ENCODE measurements at regions not wholly inside any gene's neighbourhood (a gene's known extent, or its start where the extent isn't known, plus 50 kb on each side); places are given as distances from the start of the nearest gene placed in this dataset.

DNA sequence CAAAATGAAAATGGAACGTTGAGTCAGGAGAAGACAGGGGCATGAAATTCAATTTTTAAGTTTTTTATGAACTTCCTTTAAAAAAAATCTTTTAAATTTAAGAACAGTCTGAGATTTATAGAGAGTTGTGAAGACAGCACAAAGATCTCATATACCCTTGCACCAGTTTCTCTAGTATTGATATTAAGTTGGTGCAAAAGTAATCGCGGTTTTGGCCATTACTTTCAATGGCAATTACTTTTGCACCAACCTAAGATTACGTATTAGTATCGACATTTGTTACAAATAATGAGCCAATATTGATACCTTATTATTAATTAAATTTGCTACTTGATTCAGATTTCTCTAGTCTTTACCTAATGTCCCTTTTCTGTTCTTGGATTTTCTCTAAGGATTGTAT, 684.4 kb upstream of the CDH8 start:
- DNase-seq, result no peak
- Histone ChIP-seq H3K36me3 (no peaks in the 10 kb centered on the region), H3K9me3 (no peaks in the 10 kb centered on the region), H3K27me3 (no peaks in the 10 kb centered on the region), H3K4me1 (no peaks in the 10 kb centered on the region), H3K4me3 (no peak overlapping the region), H3K27ac (no peak overlapping the region)
- no peak for TF ChIP-seq POLR2A (IDR thresholded peaks at IDR 0.05)
- TF ChIP-seq, protein P1, sequence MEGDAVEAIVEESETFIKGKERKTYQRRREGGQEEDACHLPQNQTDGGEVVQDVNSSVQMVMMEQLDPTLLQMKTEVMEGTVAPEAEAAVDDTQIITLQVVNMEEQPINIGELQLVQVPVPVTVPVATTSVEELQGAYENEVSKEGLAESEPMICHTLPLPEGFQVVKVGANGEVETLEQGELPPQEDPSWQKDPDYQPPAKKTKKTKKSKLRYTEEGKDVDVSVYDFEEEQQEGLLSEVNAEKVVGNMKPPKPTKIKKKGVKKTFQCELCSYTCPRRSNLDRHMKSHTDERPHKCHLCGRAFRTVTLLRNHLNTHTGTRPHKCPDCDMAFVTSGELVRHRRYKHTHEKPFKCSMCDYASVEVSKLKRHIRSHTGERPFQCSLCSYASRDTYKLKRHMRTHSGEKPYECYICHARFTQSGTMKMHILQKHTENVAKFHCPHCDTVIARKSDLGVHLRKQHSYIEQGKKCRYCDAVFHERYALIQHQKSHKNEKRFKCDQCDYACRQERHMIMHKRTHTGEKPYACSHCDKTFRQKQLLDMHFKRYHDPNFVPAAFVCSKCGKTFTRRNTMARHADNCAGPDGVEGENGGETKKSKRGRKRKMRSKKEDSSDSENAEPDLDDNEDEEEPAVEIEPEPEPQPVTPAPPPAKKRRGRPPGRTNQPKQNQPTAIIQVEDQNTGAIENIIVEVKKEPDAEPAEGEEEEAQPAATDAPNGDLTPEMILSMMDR (IDR thresholded peaks at IDR 0.05), result no peak
- intact Hi-C loops (cut with DNase I; ENCODE audit: low total_unique reads), result no loop called here

- TF ChIP-seq POLR2A (IDR thresholded peaks at IDR 0.05), result no peak
- TF ChIP-seq, protein P1 (IDR thresholded peaks at IDR 0.05), result no peak
- Histone ChIP-seq H3K27ac (no peak overlapping the region), H3K36me3 (no peaks in the 10 kb centered on the region), H3K4me3 (no peak overlapping the region), H3K9me3 (no peaks in the 10 kb centered on the region), H3K4me1 (no peaks in the 10 kb centered on the region), H3K27me3 (no peaks in the 10 kb centered on the region)
- intact Hi-C loops (cut with DNase I; ENCODE audit: low total_unique reads), result no loop called here
- no peak for DNase-seq
Observed at GRCh38 chr16:62717026-62717425, 680.8 kb upstream of the CDH8 start.

GRCh38 chr16:62715701-62716100, 679.5 kb upstream of the CDH8 start:
- no peak for TF ChIP-seq POLR2A (IDR thresholded peaks at IDR 0.05)
- TF ChIP-seq, protein P1 (IDR thresholded peaks at IDR 0.05), result no peak
- H3K27ac ChIP-seq, result no peak overlapping the region
- H3K9me3 ChIP-seq, result no peaks in the 10 kb centered on the region
- H3K4me3 ChIP-seq, result no peak overlapping the region
- no peaks in the 10 kb centered on the region for H3K27me3 ChIP-seq
- no peaks in the 10 kb centered on the region for H3K36me3 ChIP-seq
- DNase-seq, result no peak
- intact Hi-C loops (cut with DNase I; ENCODE audit: low total_unique reads), result no loop called here
- no peaks in the 10 kb centered on the region for H3K4me1 ChIP-seq

DNA sequence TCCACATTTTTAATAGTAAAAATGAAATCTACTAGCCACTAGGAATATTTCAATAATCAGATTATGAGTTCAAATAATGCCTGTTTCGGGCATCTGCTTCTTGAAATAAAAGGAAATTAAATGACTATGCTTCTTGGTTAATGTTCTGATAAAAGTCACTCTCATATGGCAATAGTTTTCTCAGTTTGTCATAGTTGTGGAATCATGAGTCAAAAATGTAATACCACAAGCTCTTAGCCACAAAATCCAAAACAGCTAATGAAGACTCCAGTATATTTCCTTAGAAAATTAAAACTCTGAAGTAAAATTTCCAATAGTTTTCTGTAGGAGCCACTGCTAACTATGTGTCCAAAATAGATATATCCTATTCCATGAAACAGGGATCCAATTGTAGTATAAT, 676.3 kb upstream of the CDH8 start:
- no peak overlapping the region for H3K27ac ChIP-seq
- H3K4me1 ChIP-seq, result no peaks in the 10 kb centered on the region
- H3K9me3 ChIP-seq, result no peaks in the 10 kb centered on the region
- DNase-seq, result no peak
- H3K4me3 ChIP-seq, result no peak overlapping the region
- intact Hi-C loops (cut with DNase I; ENCODE audit: low total_unique reads), result no loop called here
- no peaks in the 10 kb centered on the region for H3K36me3 ChIP-seq
- TF ChIP-seq, protein P1 (IDR thresholded peaks at IDR 0.05), result no peak
- TF ChIP-seq POLR2A (IDR thresholded peaks at IDR 0.05), result no peak
- H3K27me3 ChIP-seq, result no peaks in the 10 kb centered on the region

DNA sequence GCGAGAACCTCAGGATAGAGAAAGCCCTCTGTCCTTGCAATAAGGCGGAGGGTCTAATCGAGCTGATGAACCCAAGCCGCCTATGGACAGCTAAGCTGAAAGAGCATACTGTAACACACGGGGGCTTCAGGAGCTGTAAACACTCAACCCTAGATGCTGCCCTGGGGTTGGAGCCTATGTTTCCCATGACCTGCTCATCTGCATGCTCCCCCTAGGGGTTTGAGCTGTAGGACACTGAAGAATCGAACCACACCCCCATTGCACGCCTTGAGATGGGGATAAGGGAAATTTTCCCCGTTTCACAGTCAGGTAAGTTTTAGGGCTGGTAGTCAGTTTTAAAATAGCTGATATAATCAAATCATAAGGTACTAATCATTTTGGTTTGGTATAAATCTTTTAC, 675.6 kb upstream of the CDH8 start:
- no peaks in the 10 kb centered on the region for H3K36me3 ChIP-seq
- no peaks in the 10 kb centered on the region for H3K9me3 ChIP-seq
- intact Hi-C loops (cut with DNase I; ENCODE audit: low total_unique reads), result no loop called here
- no peak overlapping the region for H3K4me3 ChIP-seq
- H3K4me1 ChIP-seq, result no peaks in the 10 kb centered on the region
- no peak overlapping the region for H3K27ac ChIP-seq
- TF ChIP-seq, protein P1 (IDR thresholded peaks at IDR 0.05), result no peak
- TF ChIP-seq POLR2A (IDR thresholded peaks at IDR 0.05), result no peak
- no peaks in the 10 kb centered on the region for H3K27me3 ChIP-seq
- no peak for DNase-seq

Data from uterus (tissue), 3 donors.